HG02973 (cell line): ENCODE measurements at regions not wholly inside any gene's neighbourhood (a gene's known extent, or its start where the extent isn't known, plus 50 kb on each side); places are given as distances from the start of the nearest gene placed in this dataset.
"Not testable (repeated sequence)": the region's sequence is repeated elsewhere in the genome, so short reads cannot be mapped to it uniquely, and the experiment has no call there.

ENCODE experiments used
- ATAC-seq: cut with Tn5 transposase; IDR thresholded peaks from one replicate; pipeline ENCODE4 v1.9.1; 2021; ENCODE audit warnings: moderate library complexity; ENCODE audit not compliant: unreplicated experiment

DNA sequence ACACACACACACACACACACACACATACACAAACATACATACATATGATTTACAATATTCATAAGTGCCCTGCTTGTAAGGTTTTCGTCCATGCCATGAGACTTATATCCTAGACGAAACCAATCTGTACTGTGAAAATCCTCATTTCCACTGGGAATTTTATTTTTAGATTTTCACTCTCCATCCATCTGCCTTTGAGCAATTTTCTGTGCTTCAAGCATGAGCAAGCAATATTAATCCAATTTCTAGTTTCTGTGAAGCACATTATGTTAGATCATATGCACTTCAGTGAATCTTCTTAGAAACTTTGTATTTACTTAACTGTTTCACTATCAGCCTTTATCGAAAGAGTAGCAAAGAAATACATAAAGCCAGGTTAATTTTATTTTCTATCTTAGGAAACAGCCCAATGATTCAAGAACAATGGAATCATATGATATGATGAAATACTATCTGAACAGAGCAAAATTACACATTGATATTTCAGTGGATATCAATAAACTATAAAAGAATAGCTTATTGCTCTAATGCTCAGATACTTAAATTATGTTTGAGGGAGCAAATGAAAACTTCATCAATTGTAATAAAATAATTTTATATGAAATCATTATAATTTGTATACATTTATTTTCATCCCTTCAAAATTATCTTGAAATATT, 1100.7 kb upstream of the MIR17HG start:
- no peak for ATAC-seq

DNA sequence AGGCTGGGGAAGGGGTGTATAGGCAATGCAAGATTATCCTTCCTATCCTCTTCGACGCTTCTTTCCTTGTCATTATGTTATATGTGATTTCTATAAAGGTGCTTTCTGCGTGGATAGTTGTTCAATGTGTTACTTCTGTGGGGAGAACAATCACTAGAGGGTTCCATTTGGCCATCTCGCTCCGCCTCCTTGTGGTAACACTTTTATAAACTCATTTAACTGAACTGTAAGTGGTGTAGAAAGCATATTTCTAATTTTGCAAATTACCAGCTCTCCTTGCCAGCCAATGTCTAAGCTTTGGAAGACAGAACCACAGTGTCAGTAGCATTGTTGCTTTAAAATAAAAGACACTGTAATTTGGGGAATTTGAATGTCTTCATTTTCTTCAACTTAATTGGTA, 1093.7 kb upstream of the MIR17HG start:
- no peak for ATAC-seq

DNA sequence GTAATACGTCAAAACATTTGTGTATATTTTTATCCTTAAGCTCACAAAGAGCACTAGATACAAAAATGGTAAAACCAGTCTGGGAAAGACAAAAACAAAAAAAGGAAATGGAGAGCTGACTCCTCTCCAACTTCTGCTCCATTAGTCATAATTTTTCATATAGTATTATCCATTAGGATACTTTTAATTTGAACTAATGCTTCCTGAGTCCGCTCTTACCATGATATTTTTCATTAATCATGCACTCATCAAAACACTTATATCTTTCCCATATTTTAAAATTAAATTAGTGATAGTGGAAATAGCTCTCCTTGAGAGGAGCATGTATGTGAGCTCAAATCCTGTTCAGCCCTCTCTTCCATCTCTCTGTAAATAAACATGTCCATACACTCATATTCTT, 1093.0 kb upstream of the MIR17HG start:
- no peak for ATAC-seq

DNA sequence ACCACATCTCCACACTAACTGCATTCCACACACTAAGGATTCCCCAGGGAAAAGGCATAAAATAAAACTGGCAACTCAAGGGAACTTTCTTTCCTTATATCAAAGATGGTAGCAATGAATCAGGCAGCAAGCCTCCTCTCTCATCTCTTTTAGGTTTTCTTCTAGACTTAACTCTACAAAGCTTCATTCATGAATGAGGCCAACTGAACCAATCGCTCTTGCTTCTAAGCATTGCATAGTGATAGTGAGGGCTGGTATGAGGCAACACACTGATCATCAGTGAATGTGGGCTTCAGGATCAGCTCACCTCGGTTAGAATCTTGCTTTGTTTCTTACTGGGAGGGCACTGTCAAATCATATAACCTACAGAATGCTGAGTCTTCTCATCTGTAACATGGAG, 1090.7 kb upstream of the MIR17HG start:
- no peak for ATAC-seq

DNA sequence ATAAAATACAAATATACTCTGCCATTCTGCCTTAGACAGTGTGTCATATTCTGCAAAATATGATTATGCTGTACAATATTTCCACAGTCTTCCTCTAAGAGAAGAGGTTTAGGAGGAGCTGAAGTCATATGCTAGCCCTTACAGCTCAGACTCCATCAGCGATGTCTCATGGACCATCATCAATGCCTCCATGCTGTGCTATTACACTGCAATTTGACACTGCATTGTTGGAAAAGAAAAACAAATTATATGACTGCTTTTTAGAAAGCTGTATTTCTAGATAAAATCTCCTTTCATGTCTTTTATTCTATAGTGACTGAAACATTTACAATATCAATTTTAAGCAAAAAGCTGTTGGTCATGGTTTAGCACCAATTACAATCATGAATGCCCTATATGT, 1089.4 kb upstream of the MIR17HG start:
- ATAC-seq: no peak

DNA sequence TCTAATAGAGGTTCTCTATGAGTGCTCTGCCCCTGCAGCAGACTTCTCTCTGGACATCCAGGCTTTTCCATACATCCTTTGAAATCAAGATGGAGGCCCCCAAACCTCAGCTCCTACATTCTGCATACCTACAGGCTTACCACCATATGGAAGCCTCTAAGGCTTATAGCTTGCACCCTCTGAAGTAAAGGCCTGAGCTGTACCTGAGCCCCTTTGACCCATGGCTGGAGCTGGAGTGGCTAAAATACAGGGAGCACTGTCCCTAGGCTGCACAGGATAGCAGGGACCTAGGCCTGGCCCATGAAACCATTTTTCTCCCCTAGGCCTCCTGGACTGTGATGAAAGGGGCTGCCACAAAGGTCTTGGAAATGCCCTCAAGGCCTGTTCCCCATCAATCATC, 1086.1 kb upstream of the MIR17HG start:
- no peak for ATAC-seq

DNA sequence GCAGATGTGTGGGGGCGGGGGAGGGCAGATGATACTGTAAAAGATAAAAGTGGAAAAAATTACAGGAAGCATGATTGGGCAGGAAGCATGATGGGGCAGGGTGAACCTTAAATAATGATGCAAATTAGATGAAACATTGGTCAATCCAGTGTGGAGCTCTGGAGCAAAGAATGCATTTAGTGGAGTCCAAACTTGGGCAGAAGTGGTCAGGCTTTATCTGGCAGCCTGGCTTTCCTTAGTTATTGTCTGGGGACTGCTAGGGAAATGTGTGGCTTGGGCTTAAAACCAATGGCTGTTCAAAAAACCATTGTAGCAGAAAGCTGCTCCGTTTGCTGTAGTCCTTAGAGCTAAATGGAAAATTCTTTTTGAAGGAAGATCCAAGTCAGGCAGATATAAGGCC, 1077.3 kb upstream of the MIR17HG start:
- no peak for ATAC-seq

DNA sequence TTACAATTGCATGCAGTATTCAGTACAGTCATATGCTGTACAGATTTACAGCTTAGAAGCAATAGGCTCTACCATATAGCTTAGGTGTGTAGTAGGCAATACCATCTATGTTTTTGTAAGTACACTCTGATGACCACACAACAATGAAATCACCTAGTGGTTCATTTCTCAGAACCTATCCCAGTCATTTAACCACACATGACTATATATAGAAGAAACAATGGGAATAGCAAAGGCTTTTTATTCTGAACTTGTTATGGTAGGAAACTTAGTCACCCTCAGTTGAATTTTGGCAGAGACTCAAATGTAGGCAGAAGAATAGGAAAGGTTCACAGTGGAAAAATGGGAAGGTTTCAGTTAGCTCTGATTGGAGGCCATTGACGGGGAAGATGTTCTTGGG, 1075.1 kb upstream of the MIR17HG start:
- no peak for ATAC-seq

DNA sequence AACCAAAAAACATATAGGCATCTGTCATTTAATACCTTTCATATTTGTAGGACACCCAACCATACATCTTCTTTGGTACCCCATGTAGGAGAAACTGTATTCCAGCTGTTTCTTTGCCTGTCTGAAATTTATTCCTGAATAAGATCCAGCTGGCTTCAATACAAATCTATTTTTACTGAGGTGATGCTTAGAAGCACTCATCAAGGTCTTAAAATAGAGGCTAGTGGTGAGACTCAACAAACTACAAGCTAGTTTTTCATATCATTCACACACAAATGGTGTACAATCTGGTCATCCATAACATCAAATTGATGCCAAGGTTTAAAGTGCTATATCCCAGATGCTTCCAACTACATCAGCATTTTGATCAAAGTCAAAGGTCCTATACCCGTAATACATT, 1071.3 kb upstream of the MIR17HG start:
- ATAC-seq: no peak

DNA sequence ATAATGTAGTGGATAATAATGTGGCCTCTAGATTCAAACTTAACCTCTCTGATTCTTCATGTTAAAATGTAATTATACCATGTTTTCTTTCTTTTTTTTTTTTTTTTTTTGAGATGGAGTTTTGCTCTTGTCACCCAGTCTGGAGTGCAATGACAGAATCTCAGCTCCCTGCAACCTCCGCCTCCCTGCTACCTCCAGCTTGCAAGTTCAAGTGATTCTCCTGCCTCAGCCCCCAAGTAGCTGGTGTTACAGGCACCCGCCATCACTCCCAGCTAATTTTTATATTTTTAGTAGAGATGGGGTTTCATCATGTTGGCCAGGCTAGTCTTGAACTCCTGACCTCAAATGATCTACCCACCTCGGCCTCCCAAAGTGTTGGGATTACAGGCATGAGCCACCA, 1069.3 kb upstream of the MIR17HG start:
- not testable (repeated sequence) for ATAC-seq

DNA sequence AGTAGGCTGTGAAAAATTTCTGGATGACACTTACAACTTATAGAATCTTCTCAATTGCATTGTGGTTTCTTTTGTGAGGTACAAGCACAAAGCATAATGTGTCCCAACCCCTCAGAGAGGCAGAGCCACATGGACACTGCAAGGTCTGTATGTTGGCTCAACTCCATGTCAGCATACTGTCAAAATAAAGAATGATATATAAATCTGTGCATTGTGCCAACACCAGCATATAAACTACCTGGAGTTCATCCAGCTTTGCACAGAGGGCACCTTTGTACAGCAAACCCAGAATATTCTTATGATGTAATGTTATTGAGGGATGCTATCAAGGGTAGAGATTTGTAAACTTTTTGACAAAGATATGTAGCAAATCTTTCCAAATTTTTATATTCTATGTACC, 1065.8 kb upstream of the MIR17HG start:
- no peak for ATAC-seq

DNA sequence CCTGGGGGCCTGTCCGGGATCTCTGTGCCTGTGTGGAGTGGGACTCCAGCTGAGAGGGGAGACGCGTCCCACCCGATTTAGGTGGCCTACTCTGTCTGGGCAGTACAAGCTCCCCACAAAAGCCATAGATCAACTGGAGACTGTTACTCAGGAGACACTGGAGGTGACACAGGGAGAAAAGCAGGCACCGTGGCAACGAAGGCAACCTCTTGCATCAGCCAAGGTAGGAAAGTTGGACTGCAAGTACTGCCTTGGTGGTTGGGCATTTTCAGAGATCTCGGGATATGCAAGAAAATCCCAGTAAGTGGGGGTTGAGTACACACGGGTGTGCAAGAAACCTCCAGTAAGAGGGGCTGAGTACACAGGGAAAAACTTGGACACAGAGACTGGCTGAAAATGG, 1060.0 kb upstream of the MIR17HG start:
- ATAC-seq: no peak

DNA sequence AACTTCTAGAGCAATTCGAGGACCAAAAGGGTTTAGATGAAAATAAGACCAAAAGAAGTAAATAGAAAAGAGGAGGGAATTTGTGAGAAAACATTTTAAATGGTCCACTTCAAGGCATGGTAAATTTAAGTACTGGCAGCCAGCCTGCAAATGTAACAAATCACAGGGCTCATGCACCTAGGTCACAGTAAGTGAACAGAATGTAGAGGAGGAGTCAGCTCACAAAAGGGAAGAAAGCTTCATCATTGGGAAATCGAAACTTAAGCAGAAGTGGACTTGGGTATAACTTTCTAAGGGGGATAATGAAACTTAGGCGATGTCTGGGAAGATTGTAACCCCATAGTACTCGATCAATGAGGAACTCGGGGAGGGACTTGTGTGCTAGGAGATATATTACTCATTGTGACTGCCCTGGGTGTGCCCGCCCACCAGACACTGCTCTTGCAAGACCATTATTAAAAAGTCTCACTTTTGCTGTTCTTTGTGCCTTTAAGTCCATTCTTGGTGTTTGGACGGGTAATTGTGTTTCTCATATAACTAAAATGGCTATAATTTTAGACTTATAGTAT, 1053.6 kb upstream of the MIR17HG start:
- no peak for ATAC-seq

DNA sequence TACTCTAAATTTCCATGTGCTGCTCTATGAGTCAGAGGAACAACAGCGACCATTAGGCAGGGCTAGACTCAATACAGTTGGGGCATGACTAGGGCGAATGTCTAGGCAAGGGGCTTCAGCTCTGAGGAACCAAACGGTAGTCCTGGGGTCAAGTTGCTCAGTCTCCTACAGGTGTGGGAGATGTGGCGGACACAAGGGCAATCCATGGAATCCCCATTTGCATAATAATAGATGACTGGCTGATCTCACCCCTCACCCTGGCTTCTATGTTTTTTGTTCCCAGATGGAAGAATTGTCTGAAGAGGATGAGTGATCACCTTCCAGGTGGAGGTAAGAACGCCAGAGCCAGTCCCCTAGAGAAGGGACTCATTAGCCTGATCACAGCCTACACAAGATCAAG, 1048.2 kb upstream of the MIR17HG start:
- ATAC-seq: no peak

DNA sequence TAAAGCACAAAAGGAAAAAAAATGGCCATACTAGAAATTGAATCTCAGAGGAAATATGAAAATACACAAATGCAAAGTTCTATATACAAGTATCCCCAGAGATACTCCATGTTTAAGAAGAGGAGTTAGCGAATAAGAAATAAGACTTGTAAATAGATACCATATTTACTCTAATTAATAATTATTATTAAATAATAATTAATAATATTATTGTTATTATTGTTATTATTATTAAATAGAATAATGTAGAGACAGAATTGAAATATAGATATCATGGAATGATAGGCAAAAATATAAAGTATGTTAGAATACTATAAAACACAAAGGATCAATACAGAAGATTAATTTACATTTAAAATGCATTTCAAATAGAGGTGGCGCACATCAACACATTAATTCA, 1047.5 kb upstream of the MIR17HG start:
- no peak for ATAC-seq

DNA sequence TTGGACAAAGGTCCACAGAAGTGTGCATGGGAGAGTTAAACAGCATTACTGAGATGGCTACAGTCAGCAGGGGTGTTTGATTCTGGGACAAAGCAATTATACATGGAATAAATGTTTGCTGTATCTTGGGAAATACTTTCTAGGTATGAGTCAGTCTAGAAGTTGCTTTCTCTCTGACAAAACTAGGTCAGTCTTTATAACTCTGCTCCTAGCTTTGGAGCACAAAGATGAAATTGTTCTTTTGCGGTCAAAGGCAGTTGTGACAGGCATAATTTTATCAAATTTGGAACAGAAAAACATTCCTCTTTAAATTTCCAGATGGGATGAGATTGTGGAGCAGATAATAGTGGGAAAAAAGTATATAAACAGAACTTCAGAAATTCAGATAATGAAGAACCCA, 1045.4 kb upstream of the MIR17HG start:
- ATAC-seq: no peak

DNA sequence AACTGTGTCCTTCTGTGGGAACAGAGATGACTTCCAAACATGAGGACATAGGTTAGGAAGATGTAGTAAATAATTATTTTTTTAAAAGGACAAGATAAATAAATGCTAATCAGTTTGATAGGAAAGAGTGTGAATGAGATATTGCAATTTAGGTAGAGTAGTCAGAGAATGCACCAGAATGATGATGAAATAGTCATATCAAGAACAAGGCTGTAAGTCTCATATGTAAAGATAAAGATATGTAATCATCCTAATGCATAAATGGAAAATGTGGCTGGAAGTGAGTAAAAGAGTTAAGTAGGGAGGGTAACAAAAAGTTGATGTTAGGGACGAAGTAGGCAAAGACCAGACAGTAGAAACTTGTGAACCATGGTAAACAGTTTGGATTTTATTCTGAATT, 1041.7 kb upstream of the MIR17HG start:
- ATAC-seq: no peak

DNA sequence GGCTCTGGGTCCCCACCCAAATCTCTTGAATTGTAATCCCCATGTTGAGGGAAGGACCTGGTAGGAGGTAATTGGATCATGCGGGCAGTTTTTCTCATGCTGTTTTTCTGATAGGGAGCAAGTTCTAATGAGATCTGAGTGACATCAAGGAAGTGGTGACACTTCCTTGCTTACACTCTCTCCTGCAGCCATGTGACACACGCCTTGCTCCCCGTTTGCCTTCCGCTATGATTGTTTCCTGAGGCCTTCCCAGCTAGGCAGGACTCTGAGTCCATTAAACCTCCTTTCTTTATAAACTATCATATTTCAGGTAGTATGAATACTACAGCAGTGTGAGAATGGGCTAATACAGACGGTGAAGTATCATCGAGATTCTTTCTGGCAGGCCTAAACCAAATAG, 1040.4 kb upstream of the MIR17HG start:
- ATAC-seq: no peak

DNA sequence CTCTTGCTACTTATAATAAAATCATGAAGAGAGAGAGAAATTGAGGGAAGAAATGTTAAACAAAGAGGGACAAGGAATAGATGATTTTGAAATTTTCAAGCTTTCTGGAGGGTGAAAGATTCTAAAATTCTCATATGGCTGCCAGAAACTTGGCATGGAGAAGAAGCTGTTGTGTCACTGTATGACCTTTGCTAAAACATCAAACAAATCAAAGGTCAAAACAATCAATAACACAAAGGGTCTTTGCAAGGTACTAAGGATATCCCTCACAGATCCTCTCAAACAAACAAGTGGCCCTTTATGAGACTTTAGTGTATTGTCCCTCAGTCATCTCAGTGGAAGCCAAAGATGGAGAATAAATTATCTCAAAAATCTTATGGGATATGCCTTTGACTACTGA, 1039.2 kb upstream of the MIR17HG start:
- no peak for ATAC-seq

DNA sequence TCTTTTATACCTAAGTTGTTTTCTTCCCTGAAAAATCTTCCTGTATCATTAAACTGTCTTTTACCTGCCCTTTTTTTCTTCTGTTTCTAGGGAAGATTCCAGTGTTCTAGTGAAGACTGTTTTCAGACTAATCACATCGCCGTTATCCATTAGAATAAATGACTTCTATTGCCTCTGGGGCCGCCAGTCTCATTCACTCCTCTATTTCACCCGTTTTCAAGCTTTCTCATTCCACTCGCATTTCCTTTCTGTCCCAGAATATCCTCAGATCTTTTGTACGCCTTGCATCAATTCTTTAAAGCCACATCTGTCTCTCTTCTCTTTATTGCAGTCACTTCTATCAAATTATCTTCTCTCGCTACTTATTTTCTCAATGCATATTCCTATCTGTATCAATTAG, 1035.6 kb upstream of the MIR17HG start:
- no peak for ATAC-seq

DNA sequence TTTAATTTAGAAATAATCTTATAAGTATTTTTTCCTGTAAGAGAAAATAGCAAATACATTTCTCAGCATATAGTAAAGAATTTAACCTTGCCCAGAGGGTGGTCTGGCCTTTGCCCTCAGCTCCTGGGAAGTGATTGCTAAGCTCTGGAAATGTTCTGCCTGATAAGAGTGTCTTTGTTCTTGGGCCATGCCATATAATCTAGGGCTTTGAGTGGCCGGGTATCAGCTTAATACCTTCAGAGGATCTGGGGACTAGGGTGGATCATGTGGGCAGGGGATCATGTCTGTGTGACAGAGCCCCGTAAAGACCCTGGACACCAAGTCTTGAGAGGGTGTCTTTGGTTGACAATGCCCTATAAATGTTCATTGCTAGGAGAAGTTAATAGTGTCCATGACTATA, 1032.4 kb upstream of the MIR17HG start:
- ATAC-seq: no peak

DNA sequence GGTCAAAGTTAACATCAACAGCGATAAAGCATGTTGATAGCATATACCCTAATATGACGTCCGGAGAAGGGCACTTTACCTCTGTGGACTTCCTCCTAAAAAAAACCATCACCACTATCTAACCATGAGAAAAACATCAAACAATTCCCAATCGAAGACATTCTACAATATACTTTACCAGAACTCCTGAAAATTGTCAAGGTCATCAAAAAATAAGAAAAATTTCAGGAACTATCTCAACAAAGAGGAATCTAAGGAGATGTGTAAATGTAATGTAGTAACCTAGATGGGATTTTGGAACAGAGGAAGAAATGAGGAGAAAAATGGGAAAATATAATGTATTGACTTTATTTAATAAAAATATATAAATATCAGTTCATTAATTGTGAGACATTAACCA, 1026.8 kb upstream of the MIR17HG start:
- no peak for ATAC-seq

DNA sequence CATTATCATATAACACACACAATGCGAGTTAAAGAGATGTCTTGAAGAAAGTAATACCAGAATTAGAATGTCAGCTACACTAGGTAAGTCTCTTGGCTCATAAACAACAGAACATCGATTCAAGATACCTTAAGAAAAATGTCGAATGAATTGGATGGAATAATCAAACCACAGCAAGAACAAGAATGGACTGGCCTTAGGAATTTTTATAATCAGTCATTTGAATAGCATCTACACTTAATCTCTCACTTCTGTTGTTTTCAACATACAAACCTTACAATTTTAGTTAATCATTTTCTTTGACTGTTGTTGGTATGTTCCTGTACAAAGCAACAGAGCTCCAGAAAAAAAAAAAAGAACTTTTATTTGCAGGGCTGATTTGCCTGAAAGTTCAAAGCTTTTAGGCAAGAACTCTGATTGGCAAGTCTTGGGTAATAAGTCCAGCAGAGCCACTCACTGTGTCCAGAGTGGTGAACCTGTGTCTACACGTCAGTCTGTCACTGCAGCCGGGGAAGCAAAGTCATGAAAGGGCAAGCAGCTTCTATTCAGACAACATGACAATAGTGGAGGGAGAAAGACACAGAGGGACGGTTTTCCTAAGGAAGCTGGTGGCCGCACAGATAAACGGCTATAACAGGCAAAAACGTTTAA, 1026.1 kb upstream of the MIR17HG start:
- ATAC-seq: no peak
